OCI-LY3 (cell line): ENCODE measurements at regions not wholly inside any gene's neighbourhood (a gene's known extent, or its start where the extent isn't known, plus 50 kb on each side); places are given as distances from the start of the nearest gene placed in this dataset.

Source experiments
- EZH2phosphoT487 ChIP-seq: fragments of 200-600 bp; shearing (Covaris generic); IDR thresholded peaks from 2 replicates; pipeline ENCODE4 v1.6.1; 2018; ENCODE audit warnings: antibody characterized with exemption, mixed run types, low read depth
- TF ChIP-seq, protein P1 (sequence below): fragments of 200-600, 300-600 bp; sonication (generic); IDR thresholded peaks from 2 replicates; pipeline ENCODE4 v1.5.1; 2014; ENCODE audit warnings: antibody characterized with exemption, low read length, low read depth

DNA sequence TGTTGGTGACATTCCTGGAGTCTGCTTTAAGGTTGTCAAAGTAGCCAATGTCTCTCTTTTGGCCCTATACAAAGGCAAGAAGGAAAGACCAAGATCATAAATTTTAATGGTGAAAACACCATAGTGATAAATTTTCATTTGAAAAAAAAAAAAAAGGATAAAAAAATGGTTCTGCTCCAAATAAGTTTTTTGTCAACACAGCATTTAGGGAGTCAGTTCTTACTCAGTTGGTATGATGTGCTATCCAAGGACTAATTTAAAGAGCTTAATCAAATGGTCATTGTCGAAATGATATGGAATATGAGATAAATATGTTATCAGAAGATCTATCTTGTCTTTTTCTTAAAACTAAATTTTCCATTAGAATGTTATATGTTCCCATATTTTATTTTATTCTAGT is 83.9 kb downstream of the PCDH18 start:
- TF ChIP-seq, protein P1, sequence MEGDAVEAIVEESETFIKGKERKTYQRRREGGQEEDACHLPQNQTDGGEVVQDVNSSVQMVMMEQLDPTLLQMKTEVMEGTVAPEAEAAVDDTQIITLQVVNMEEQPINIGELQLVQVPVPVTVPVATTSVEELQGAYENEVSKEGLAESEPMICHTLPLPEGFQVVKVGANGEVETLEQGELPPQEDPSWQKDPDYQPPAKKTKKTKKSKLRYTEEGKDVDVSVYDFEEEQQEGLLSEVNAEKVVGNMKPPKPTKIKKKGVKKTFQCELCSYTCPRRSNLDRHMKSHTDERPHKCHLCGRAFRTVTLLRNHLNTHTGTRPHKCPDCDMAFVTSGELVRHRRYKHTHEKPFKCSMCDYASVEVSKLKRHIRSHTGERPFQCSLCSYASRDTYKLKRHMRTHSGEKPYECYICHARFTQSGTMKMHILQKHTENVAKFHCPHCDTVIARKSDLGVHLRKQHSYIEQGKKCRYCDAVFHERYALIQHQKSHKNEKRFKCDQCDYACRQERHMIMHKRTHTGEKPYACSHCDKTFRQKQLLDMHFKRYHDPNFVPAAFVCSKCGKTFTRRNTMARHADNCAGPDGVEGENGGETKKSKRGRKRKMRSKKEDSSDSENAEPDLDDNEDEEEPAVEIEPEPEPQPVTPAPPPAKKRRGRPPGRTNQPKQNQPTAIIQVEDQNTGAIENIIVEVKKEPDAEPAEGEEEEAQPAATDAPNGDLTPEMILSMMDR: no peak
- no peak for TF ChIP-seq EZH2phosphoT487
